ENCODE measurements at regions not wholly inside any gene's neighbourhood (a gene's known extent, or its start where the extent isn't known, plus 50 kb on each side); places are given as distances from the start of the nearest gene placed in this dataset.
"Not testable (repeated sequence)": the region's sequence is repeated elsewhere in the genome, so short reads cannot be mapped to it uniquely, and the experiment has no call there.

GRCh38 chr4:125262502-125262901 is 52.3 kb upstream of the FAT4 start:
- no peak for DNase-seq

- DNase-seq = no peak
Observed at GRCh38 chr4:125262079-125262478, 52.7 kb upstream of the FAT4 start.

- no peak for DNase-seq
Observed at GRCh38 chr4:125254106-125254505, 60.6 kb upstream of the FAT4 start.

GRCh38 chr4:125244848-125245450 is 69.8 kb upstream of the FAT4 start:
- no peak for DNase-seq

GRCh38 chr4:125243789-125244397 is 70.9 kb upstream of the FAT4 start:
- no peak for DNase-seq

- DNase-seq = no peak
Observed at GRCh38 chr4:125235971-125236370, 78.8 kb upstream of the FAT4 start.

- DNase-seq = no peak
Observed at GRCh38 chr4:125231661-125232060, 83.1 kb upstream of the FAT4 start.

GRCh38 chr4:125229596-125230058 is 85.1 kb upstream of the FAT4 start:
- DNase-seq = no peak

GRCh38 chr4:125225806-125226205 is 88.9 kb upstream of the FAT4 start:
- DNase-seq = no peak

GRCh38 chr4:125200556-125200955 is 114.2 kb upstream of the FAT4 start:
- no peak for DNase-seq

- no peak for DNase-seq
Observed at GRCh38 chr4:125198916-125199315, 115.8 kb upstream of the FAT4 start.

- not testable (repeated sequence) for DNase-seq
Observed at GRCh38 chr4:125191874-125192459, 122.8 kb upstream of the FAT4 start.

GRCh38 chr4:125191232-125191631 is 123.5 kb upstream of the FAT4 start:
- no peak for DNase-seq

- DNase-seq = no peak
Observed at GRCh38 chr4:125187226-125188176, 127.3 kb upstream of the FAT4 start.

- DNase-seq = no peak
Observed at GRCh38 chr4:125184116-125184515, 130.6 kb upstream of the FAT4 start.

GRCh38 chr4:125181804-125182203 is 133.0 kb upstream of the FAT4 start:
- no peak for DNase-seq

GRCh38 chr4:125179727-125180126 is 135.0 kb upstream of the FAT4 start:
- DNase-seq = no peak

GRCh38 chr4:125169192-125169591 is 145.6 kb upstream of the FAT4 start:
- DNase-seq = no peak

GRCh38 chr4:125168531-125168930 is 146.2 kb upstream of the FAT4 start:
- DNase-seq = no peak

GRCh38 chr4:125166012-125166411 is 148.7 kb upstream of the FAT4 start:
- DNase-seq = not testable (repeated sequence)

GRCh38 chr4:125159001-125159400 is 155.8 kb upstream of the FAT4 start:
- no peak for DNase-seq

GRCh38 chr4:125155251-125155650 is 159.5 kb upstream of the FAT4 start:
- DNase-seq = no peak

GRCh38 chr4:125140966-125141495 is 173.7 kb upstream of the FAT4 start:
- no peak for DNase-seq

Measured in MV-4-11 (cell line).